Stimulated activated CD4-positive, alpha-beta T cell treated with anti-CD3 and anti-CD28 coated beads, Interleukin-1b, Interleukin-23, amount 100 ng/mL, for 48 hours (primary cell): ENCODE measurements at regions not wholly inside any gene's neighbourhood (a gene's known extent, or its start where the extent isn't known, plus 50 kb on each side); places are given as distances from the start of the nearest gene placed in this dataset.
"Not testable (repeated sequence)": the region's sequence is repeated elsewhere in the genome, so short reads cannot be mapped to it uniquely, and the experiment has no call there.

Experiments
- DNase-seq: peaks from one replicate; pipeline ENCODE4 v3.0.0-alpha.2; 2020

- no peak for DNase-seq
Observed at GRCh38 chr13:71300602-71301001, 566.4 kb downstream of the DACH1 start.

DNA sequence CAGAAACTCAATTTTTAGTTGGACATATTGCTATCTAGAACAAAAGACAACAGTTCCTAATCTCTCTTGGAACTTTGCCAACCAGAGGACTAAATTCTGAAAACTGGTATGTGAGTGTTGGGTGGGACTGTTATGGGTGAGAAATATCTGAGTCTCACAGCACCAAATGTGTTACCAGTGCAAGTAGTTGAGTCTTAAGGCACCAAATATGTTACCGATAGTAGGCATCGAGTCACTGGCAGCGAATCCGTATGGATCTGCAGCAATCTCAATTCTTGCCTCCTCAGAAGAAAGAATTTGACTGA lies 575.2 kb downstream of the DACH1 start:
- no peak for DNase-seq

DNA sequence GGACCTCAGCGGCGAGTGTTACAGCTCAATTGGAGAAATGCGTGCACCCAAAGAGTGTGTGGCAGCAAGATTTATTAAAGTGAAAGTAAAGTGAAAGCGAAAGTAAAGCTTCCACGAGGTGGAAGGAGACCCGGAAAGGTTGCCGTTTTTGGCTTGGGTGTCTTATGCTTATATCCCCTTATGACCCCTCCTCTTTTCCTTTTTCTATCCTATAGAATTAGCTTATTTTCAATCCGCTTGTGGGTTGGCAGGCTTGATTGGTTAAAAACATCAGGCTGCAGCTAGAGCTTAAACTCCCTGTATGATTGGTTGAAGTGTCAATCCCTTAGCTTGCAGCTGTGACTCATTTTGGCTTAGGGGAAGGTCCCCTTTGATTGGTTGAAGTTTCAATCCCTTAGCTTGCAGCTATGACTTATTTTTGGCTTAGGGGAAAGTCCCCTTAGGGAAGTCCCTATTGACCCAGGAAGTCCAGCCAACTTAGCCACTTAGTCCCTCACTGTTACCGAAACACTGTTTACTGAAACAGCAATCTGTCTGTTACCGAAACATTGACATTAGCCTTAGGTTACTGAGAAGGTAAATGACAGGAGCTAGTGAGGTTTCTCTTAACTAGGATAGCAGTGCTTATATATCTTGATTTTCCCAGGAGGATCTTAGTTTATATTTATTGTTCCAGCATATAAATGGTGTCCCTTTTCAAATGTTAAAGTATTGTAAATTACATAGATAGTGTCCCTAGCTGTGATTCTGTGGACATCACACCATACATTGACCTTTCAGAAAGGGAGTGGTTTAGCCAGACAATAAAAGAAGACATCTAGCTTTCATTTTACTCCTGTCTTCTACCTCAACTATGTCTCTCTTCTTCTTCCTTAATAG lies 575.8 kb downstream of the DACH1 start:
- peak; percentile 21 for DNase-seq

- not testable (repeated sequence) for DNase-seq
Observed at GRCh38 chr13:71289980-71290379, 577.0 kb downstream of the DACH1 start.

- DNase-seq: no peak
Observed at GRCh38 chr13:71285700-71286099, 581.3 kb downstream of the DACH1 start.

GRCh38 chr13:71278512-71278911 lies 588.5 kb downstream of the DACH1 start:
- no peak for DNase-seq

GRCh38 chr13:71274923-71275608 lies 591.9 kb downstream of the DACH1 start:
- DNase-seq: no peak

GRCh38 chr13:71261256-71261655 lies 605.7 kb downstream of the DACH1 start:
- no peak for DNase-seq

DNA sequence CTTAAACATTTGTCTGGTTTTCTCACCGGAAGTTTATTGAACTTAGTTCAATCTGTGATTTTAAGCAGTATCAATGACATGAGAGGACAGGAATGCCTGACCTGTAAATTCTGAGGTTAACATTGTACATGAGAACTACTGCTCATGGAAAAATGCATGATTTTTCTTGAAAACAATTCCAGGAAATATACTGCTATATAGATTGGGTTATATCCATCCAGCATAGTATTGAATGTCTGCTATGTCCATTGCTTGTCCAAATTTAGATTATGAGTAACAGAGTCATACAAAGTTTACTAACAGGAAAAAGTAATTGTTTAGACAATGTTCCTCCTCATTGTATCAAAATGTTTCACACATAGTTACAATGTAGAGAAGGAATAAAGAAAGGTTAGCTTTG lies 606.8 kb downstream of the DACH1 start:
- no peak for DNase-seq

DNA sequence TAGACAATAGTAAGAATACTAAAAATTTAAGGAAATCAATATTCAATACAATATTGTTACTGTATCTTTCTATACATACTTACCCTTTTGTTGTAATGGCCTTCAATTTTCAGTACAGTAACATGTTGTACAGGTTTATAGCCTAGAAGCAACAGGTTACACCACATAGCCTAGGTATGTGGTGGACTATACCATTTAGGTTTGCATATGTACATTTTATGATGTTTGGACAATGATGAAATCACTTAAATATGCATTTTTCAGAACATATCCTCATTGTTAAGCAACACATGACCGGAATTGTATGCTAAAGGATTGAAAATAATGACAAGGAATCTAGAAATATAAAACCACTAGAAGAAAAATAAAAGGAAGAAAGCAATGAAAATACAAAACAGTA lies 611.4 kb downstream of the DACH1 start:
- DNase-seq: no peak

- no peak for DNase-seq
Observed at GRCh38 chr13:71254384-71254783, 612.6 kb downstream of the DACH1 start.

- no peak for DNase-seq
Observed at GRCh38 chr13:71252184-71252704, 614.8 kb downstream of the DACH1 start.

DNA sequence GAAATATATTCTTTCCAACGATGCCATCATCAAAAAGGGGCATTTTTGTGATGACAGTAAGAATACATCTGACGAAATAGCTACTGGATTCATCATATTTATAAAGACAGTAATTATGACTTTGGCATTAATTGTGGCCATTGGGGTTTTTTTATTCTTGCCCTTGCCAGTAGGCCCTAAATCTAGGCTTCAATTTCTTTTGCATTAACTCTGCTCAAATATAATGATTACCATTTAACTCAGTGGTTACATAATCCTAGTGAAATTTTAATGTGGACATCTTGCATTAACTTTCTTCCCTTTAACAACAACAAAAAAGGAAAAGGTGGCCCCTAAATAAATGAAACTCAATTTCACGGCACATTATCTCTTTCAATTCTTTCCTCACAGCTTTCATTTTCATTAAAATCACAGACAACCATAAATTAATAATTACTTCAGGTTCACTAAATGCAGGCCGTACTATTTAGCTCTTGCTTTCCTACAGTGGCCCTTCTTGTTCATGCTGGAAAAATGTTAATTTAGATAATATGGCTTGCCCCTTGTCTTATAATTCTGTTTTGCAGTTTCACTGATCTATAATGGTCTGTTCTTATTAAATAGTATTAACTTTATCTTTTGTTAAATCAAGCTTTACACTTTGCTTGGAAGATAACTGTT lies 615.6 kb downstream of the DACH1 start:
- no peak for DNase-seq

DNA sequence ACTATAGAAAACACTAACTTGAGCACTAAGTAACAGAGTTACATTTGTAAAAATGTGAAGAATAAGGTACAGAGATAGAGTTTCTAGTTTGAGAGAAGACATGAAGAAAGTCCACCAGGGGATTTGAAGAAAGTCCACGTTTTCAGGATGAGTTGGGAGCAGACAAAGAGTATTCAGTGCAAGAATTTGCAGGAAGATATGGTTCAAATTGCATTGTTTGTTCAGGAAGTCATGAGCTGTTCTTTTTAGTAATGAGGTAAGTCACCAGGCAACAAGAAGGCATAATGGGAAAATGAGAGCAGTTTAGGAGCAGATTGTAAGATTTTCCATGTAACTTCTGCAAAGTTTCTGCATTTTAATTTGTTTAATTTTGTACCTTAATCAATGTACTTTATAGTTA lies 618.0 kb downstream of the DACH1 start:
- no peak for DNase-seq

- no peak for DNase-seq
Observed at GRCh38 chr13:71244161-71244560, 622.8 kb downstream of the DACH1 start.

GRCh38 chr13:71242201-71242600 lies 624.8 kb downstream of the DACH1 start:
- no peak for DNase-seq

- no peak for DNase-seq
Observed at GRCh38 chr13:71240911-71241310, 626.1 kb downstream of the DACH1 start.

GRCh38 chr13:71237332-71237731 lies 629.7 kb downstream of the DACH1 start:
- DNase-seq: no peak

- DNase-seq: no peak
Observed at GRCh38 chr13:71219698-71220415, 647.1 kb downstream of the DACH1 start.

DNA sequence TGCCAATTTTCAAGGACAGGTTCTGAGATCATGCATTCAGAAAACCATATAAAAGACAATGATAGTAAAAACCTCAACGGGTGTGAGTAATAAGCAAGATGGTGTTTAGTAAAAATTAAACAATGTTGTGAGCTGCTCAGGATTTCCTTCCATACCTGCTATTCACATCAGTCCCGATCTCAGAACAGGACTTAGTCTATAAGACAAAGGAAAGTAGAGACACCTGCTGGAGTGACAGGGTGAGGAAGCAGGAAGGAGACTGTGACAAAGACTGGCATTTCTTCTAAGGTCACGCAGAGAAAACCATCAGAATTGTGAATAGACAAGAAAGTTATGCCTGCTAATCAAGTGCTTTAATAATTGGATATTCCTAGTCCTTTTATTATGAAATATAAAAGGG lies 648.0 kb downstream of the DACH1 start:
- DNase-seq: no peak

- DNase-seq: no peak
Observed at GRCh38 chr13:71217827-71218226, 649.2 kb downstream of the DACH1 start.

DNA sequence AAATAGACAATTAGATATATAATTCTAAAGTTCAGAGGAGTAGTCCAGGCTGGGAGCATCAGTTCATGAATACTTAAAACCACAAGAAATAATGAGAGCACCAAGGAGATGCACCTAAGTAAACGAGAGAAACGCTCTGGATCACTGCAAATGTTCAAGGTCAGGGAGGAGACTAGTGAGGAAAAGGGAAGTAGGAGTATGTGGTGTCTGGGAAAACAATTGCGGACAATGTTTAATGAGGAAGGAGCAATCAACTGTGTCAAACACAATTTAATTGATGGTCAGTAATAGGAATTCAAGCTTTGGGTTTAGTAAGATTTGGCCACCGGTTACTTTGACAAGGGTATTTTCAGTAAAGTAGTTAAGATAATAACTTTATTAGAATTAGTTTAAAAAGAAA lies 652.2 kb downstream of the DACH1 start:
- no peak for DNase-seq

DNA sequence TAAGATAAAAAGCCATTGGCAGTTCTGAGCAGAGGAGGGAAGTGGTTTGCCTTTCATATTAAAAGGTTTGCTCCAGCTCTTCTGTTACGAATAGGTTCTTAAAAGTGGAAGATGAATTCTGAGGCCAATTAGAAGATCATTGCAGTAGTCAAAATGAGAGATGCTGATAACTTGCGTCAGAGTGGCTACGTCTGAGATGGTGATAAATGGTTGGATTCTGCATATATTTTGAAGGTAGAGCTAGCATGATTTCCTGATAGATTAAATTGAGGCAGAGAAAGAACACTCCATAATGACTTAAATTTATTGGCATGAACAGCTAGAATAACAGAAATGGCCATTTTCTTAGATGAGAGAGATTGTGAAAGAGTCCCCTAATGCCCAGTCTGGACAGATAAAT lies 652.6 kb downstream of the DACH1 start:
- DNase-seq: no peak
